HepG2 (cell line): ENCODE measurements at regions not wholly inside any gene's neighbourhood (a gene's known extent, or its start where the extent isn't known, plus 50 kb on each side); places are given as distances from the start of the nearest gene placed in this dataset.

ENCODE experiments used
- ATAC-seq: fragments of 200-7000 bp; cut with Tn5 transposase; 3 replicates; pipeline ENCODE4 v1.9.1; 2020; ENCODE audit warnings: mild to moderate bottlenecking, moderate library complexity
- BruUV-seq: library from RNA; stranded (reverse); fragments of 400-500 nt; replicated peaks from 2 replicates; lab custom pipeline; 2021; lab: Mats Ljungman, UMichigan
- CTCF ChIA-PET: fragments of 300-600 bp; formaldehyde crosslinking; extraction: SDS; loops from one replicate; lab custom pipeline; 2021; ENCODE audit warnings: low total read pairs, inconsistent platforms, low intra/inter-chr PET ratio; lab: Yijun Ruan, JAX
- POLR2A ChIA-PET: fragments of 350-600 bp; sonication (Branson Sonifier 250); formaldehyde crosslinking; loops from one replicate; lab custom pipeline; 2020; ENCODE audit warnings: antibody characterized with exemption, inconsistent platforms; lab: Yijun Ruan, JAX
- DNase-seq: peaks from one replicate; pipeline ENCODE4 v3.0.0-alpha.2; 2015; ENCODE audit warnings: low spot score
- FAIRE-seq: peaks from 3 replicates; lab custom pipeline; 2011; peaks lifted over from hg19 to GRCh38; lab: Jason Lieb, UNC
- H2AFZ ChIP-seq: one replicate; pipeline ENCODE4 v1.6.1; 2011; ENCODE audit warnings: low read length, inconsistent platforms
- H3K27ac ChIP-seq: fragments of 300-600 bp; 3 replicates; pipeline ENCODE4 v1.8.0; 2011; ENCODE audit warnings: mixed run types, mild to moderate bottlenecking, mixed read lengths, low read length, inconsistent platforms; ENCODE audit not compliant: insufficient read depth; ENCODE audit errors: extremely low read length
- H3K27me3 ChIP-seq, 2 experiments: fragments of 200-600 bp in 1 of 2; 2 replicates in 1 of 2; 3 replicates in 1 of 2; pipeline versions ENCODE4 v1.6.0 to v1.8.0; 2011; ENCODE audit warnings: low read length in 2 of 2, mild to moderate bottlenecking in 2 of 2, moderate library complexity in 2 of 2, inconsistent platforms in 1 of 2; ENCODE audit not compliant: insufficient read depth in 2 of 2, control insufficient read depth in 1 of 2
- H3K36me3 ChIP-seq, 2 experiments: fragments of 200-600 bp in 1 of 2; replicated peaks in 1 of 2; 2 replicates in 1 of 2; 3 replicates in 1 of 2; pipeline versions ENCODE4 v1.5.1 to v1.8.0; 2011; ENCODE audit warnings: low read length in 2 of 2, inconsistent platforms in 1 of 2; ENCODE audit not compliant: insufficient read depth in 2 of 2, control insufficient read depth in 1 of 2
- H3K4me1 ChIP-seq: 2 replicates; pipeline ENCODE4 v1.5.1; 2012; ENCODE audit warnings: low read length, inconsistent platforms; ENCODE audit not compliant: insufficient read depth
- H3K4me2 ChIP-seq: 2 replicates; pipeline ENCODE4 v1.6.0; 2011; ENCODE audit warnings: low read depth, low read length, inconsistent platforms
- H3K4me3 ChIP-seq, 3 experiments: fragments of 200-600 bp in 1 of 3; sonication (generic), shearing (Covaris generic) in 1 of 3; replicated peaks in 1 of 3; 2 replicates each; pipeline ENCODE4 v1.5.1; 2011 to 2016; ENCODE audit warnings: low read length in 3 of 3, inconsistent platforms in 2 of 3, low read depth in 2 of 3, mild to moderate bottlenecking in 2 of 3, control low read depth in 1 of 3, mixed read lengths in 1 of 3; ENCODE audit not compliant: insufficient read depth in 1 of 3
- H3K79me2 ChIP-seq: one replicate; pipeline ENCODE4 v1.6.1; 2011; ENCODE audit warnings: low read length, inconsistent platforms; ENCODE audit not compliant: insufficient read depth
- H3K9ac ChIP-seq: 2 replicates; pipeline ENCODE4 v1.6.0; 2011; ENCODE audit warnings: mild to moderate bottlenecking, low read depth, low read length, inconsistent platforms; ENCODE audit not compliant: insufficient read depth
- H3K9me3 ChIP-seq: 2 replicates; pipeline ENCODE4 v1.5.1; 2012; ENCODE audit warnings: mild to moderate bottlenecking, low read length
- H4K20me1 ChIP-seq: 2 replicates; pipeline ENCODE4 v1.6.0; 2011; ENCODE audit warnings: inconsistent platforms, mild to moderate bottlenecking, low read length, moderate library complexity; ENCODE audit not compliant: insufficient read depth
- CCAR2 ChIP-seq: fragments of 200-400 bp; formaldehyde crosslinking; optimal IDR thresholded peaks from 2 replicates; pipeline ENCODE3; 2018; ENCODE audit warnings: low read depth, mild to moderate bottlenecking, low read length, moderate library complexity
- GATAD2A ChIP-seq: IDR thresholded peaks from 2 replicates; pipeline ENCODE4 v1.6.1; 2016
- HIVEP1 ChIP-seq: sonication (generic); formaldehyde crosslinking; IDR thresholded peaks from 2 replicates; pipeline ENCODE4 v1.4.0; 2020; ENCODE audit warnings: mild to moderate bottlenecking, missing genetic modification reagents
- HNRNPUL1 ChIP-seq: fragments of 200-400 bp; formaldehyde crosslinking; IDR thresholded peaks from 2 replicates; pipeline ENCODE4 v1.6.1; 2017; ENCODE audit warnings: low read depth, mild to moderate bottlenecking, low read length, moderate library complexity
- IRF1 ChIP-seq: sonication (generic); formaldehyde crosslinking; IDR thresholded peaks from 2 replicates; pipeline ENCODE4 v1.4.0; 2020; ENCODE audit warnings: low read depth, mild to moderate bottlenecking, missing genetic modification reagents
- KLF15 ChIP-seq: sonication (generic); formaldehyde crosslinking; IDR thresholded peaks from 2 replicates; pipeline ENCODE4 v1.8.1; 2023; ENCODE audit warnings: borderline replicate concordance, mild to moderate bottlenecking, inconsistent platforms, missing genetic modification reagents, mixed read lengths
- NR2C2 ChIP-seq: sonication (generic); formaldehyde crosslinking; IDR thresholded peaks from 2 replicates; pipeline ENCODE4 v1.4.0; 2020; ENCODE audit warnings: missing genetic modification reagents, mild to moderate bottlenecking, moderate library complexity, borderline replicate concordance
- PAWR ChIP-seq: sonication (generic); formaldehyde crosslinking; IDR thresholded peaks from 2 replicates; pipeline ENCODE4 v1.4.0; 2020; ENCODE audit warnings: missing genetic modification reagents, mild to moderate bottlenecking, borderline replicate concordance
- POLR2AphosphoS2 ChIP-seq: IDR thresholded peaks from 2 replicates; pipeline ENCODE4 v1.6.1; 2011; ENCODE audit warnings: low read depth, low read length, improper control_type of control experiment
- SALL1 ChIP-seq: sonication (generic); formaldehyde crosslinking; IDR thresholded peaks from 2 replicates; pipeline ENCODE4 v1.8.0; 2022; ENCODE audit warnings: mild to moderate bottlenecking, missing genetic modification reagents
- SRSF1 ChIP-seq: fragments of 200-400 bp; formaldehyde crosslinking; optimal IDR thresholded peaks from 2 replicates; pipeline ENCODE3; 2017; ENCODE audit warnings: mild to moderate bottlenecking, low read depth, low read length, moderate library complexity
- ZFP41 ChIP-seq: sonication (generic); formaldehyde crosslinking; IDR thresholded peaks from 2 replicates; pipeline ENCODE4 v1.4.0; 2020; ENCODE audit warnings: mild to moderate bottlenecking, missing genetic modification reagents, borderline replicate concordance
- ZIK1 ChIP-seq: sonication (generic); formaldehyde crosslinking; IDR thresholded peaks from 2 replicates; pipeline ENCODE4 v1.5.0; 2020; ENCODE audit warnings: mild to moderate bottlenecking, low read depth, missing genetic modification reagents, borderline replicate concordance
- ZNF460 ChIP-seq: sonication (generic); formaldehyde crosslinking; IDR thresholded peaks from 2 replicates; pipeline ENCODE4 v1.5.1; 2020; ENCODE audit warnings: missing genetic modification reagents, mild to moderate bottlenecking, borderline replicate concordance
- ZNF468 ChIP-seq: sonication (generic); formaldehyde crosslinking; IDR thresholded peaks from 2 replicates; pipeline ENCODE4 v1.8.0; 2022; ENCODE audit warnings: mild to moderate bottlenecking, moderate library complexity, missing genetic modification reagents
- ZNF530 ChIP-seq: sonication (generic); formaldehyde crosslinking; IDR thresholded peaks from 2 replicates; pipeline ENCODE4 v1.5.0; 2020; ENCODE audit warnings: low read depth, mild to moderate bottlenecking, missing genetic modification reagents
- ZNF552 ChIP-seq: sonication (generic); formaldehyde crosslinking; IDR thresholded peaks from 2 replicates; pipeline ENCODE4 v1.9.0; 2022; ENCODE audit warnings: missing genetic modification reagents, mild to moderate bottlenecking, borderline replicate concordance
- WGBS: methylation state at CpG from one replicate; pipeline ENCODE4 v1.1.6; 2017; ENCODE audit warnings: low lambda C conversion rate; 5-methylcytosine and 5-hydroxymethylcytosine counted together
- in situ Hi-C: cut with HindIII; loops from 2 replicates; pipeline ENCODE4 v1.10.0; 2017; ENCODE audit warnings: low pct_unique_long_range_greater_than_20kb; ENCODE audit not compliant: extremely low pct_ligation_motif_present
- intact Hi-C: fragments of 100-400 bp; cut with micrococcal nuclease; formaldehyde crosslinking; loops from one replicate; pipeline ENCODE4 v1.10.0; 2022; ENCODE audit not compliant: unreplicated experiment

- TF ChIP-seq IRF1 (CRISPR knock-in tag), result no peak
- no peak for TF ChIP-seq ZNF460
- TF ChIP-seq, all 625 proteins: peak for 0
These were observed 442.0 kb downstream of the DMRT2 start (continued) for GRCh38 chr9:1492156-1492555.

- no peaks in the 10 kb centered on the region for H4K20me1 ChIP-seq
- no peaks in the 10 kb centered on the region for H3K9me3 ChIP-seq
- H3K27me3 ChIP-seq, result no peaks in the 10 kb centered on the region
- ChIA-PET POLR2A (no interaction called here), CTCF (no interaction called here)
- no peak overlapping the region for H3K4me3 ChIP-seq
- BruUV-seq, result no TSS peak
- no peaks in the 10 kb centered on the region for H3K36me3 ChIP-seq
- in situ Hi-C loops (no loop called here), intact Hi-C loops (no loop called here)
- H3K4me1 ChIP-seq, result no peaks in the 10 kb centered on the region
- H3K27ac ChIP-seq, result no peak overlapping the region
- WGBS, result 6% methylated on average over 2 of the region's 2 CpGs
- ATAC-seq (no peak), DNase-seq (no peak), FAIRE-seq (no peak)
- TF ChIP-seq CCAR2 (no peak), ZIK1 (no peak), ZNF530 (CRISPR knock-in tag) (no peak)
- no peak overlapping the region for H3K9ac ChIP-seq
- H2AFZ ChIP-seq, result no peak overlapping the region
- H3K79me2 ChIP-seq, result no peaks in the 10 kb centered on the region
- H3K4me2 ChIP-seq, result no peak overlapping the region
These were observed 445.3 kb downstream of the DMRT2 start for GRCh38 chr9:1495282-1496030.

DNA sequence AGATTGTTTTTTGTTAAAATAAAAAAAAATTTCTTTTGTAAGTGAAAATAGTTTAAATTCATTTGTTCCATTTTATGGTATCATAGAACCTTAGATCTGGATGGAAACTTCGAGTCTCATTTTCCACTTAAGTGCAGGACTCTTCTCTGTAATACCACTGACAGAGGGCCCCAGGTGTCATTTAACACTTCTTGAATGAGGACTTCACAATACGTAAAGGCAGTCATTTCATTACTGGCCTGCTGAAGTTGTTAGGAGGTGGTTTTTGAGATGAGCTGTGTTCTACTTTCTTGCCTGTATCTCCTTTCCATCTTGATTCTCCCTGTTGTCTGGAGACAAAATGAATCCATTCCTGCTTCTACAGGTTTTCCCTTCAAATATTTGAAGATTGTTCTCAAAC lies 455.3 kb downstream of the DMRT2 start:
- no peak overlapping the region for H3K9ac ChIP-seq
- H3K36me3 ChIP-seq, result no peaks in the 10 kb centered on the region
- POLR2A ChIA-PET, result no interaction called here
- BruUV-seq, result no TSS peak
- H3K27me3 ChIP-seq, result no peaks in the 10 kb centered on the region; a peak in 1 of 5 replicates
- in situ Hi-C loops, result no loop called here
- H3K79me2 ChIP-seq, result no peaks in the 10 kb centered on the region
- ATAC-seq (no peak), DNase-seq (no peak), FAIRE-seq (no peak)
- no peaks in the 10 kb centered on the region for H4K20me1 ChIP-seq
- no peaks in the 10 kb centered on the region for H3K4me1 ChIP-seq
- no peak overlapping the region for H3K27ac ChIP-seq
- TF ChIP-seq POLR2AphosphoS2 (no peak), GATAD2A (no peak), ZNF468 (no peak), HNRNPUL1 (no peak), HIVEP1 (no peak), KLF15 (CRISPR knock-in tag) (no peak), ZFP41 (CRISPR knock-in tag) (no peak), SALL1 (no peak), PAWR (CRISPR knock-in tag) (no peak), ZNF552 (CRISPR knock-in tag) (no peak), SRSF1 (no peak), NR2C2 (CRISPR knock-in tag) (no peak)
- H3K4me3 ChIP-seq, result no peak overlapping the region
- 18% methylated on average over 2 of the region's 2 CpGs for WGBS
- H2AFZ ChIP-seq, result no peak overlapping the region
- intact Hi-C loops, result no loop called here
- H3K9me3 ChIP-seq, result no peaks in the 10 kb centered on the region
- CTCF ChIA-PET, result no interaction called here
- H3K4me2 ChIP-seq, result no peak overlapping the region
